ENCODE measurements at regions not wholly inside any gene's neighbourhood (a gene's known extent, or its start where the extent isn't known, plus 50 kb on each side); places are given as distances from the start of the nearest gene placed in this dataset.

GRCh38 chr5:82850393-82850792 is 226.8 kb downstream of the TMEM167A start:
- DNase-seq (ENCODE audit: low read depth), result no peak

- no peak for DNase-seq (ENCODE audit: low read depth)
Measured at GRCh38 chr5:82849885-82850284, 227.3 kb downstream of the TMEM167A start.

GRCh38 chr5:82847562-82847961 is 229.6 kb downstream of the TMEM167A start:
- no peak for DNase-seq (ENCODE audit: low read depth)

- no peak for DNase-seq (ENCODE audit: low read depth)
Measured at GRCh38 chr5:82839881-82840280, 237.3 kb downstream of the TMEM167A start.

- no peak for DNase-seq (ENCODE audit: low read depth)
Measured at GRCh38 chr5:82835488-82835887, 241.7 kb downstream of the TMEM167A start.

GRCh38 chr5:82834151-82834550 is 243.0 kb downstream of the TMEM167A start:
- DNase-seq (ENCODE audit: low read depth), result no peak

GRCh38 chr5:82833277-82833676 is 243.9 kb downstream of the TMEM167A start:
- DNase-seq (ENCODE audit: low read depth), result no peak

GRCh38 chr5:82832445-82832844 is 244.7 kb downstream of the TMEM167A start:
- no peak for DNase-seq (ENCODE audit: low read depth)

GRCh38 chr5:82828211-82828610 is 249.0 kb downstream of the TMEM167A start:
- no peak for DNase-seq (ENCODE audit: low read depth)

GRCh38 chr5:82827651-82828050 is 249.5 kb downstream of the TMEM167A start:
- DNase-seq (ENCODE audit: low read depth), result no peak

- DNase-seq (ENCODE audit: low read depth), result no peak
Measured at GRCh38 chr5:82822634-82822927, 254.6 kb downstream of the TMEM167A start.

- no peak for DNase-seq (ENCODE audit: low read depth)
Measured at GRCh38 chr5:82821846-82822633, 255.2 kb downstream of the TMEM167A start.

GRCh38 chr5:82820961-82821845 is 256.0 kb downstream of the TMEM167A start:
- no peak for DNase-seq (ENCODE audit: low read depth)

- DNase-seq (ENCODE audit: low read depth), result no peak
Measured at GRCh38 chr5:82820188-82820587, 257.0 kb downstream of the TMEM167A start.

- no peak for DNase-seq (ENCODE audit: low read depth)
Measured at GRCh38 chr5:82817897-82818676, 259.1 kb downstream of the TMEM167A start.

GRCh38 chr5:82816926-82817325 is 260.3 kb downstream of the TMEM167A start:
- no peak for DNase-seq (ENCODE audit: low read depth)

GRCh38 chr5:82815871-82816270 is 261.3 kb downstream of the TMEM167A start:
- no peak for DNase-seq (ENCODE audit: low read depth)

GRCh38 chr5:82813861-82814260 is 263.3 kb downstream of the TMEM167A start:
- no peak for DNase-seq (ENCODE audit: low read depth)

GRCh38 chr5:82812575-82812974 is 264.6 kb downstream of the TMEM167A start:
- DNase-seq (ENCODE audit: low read depth), result no peak

GRCh38 chr5:82811490-82811889 is 265.7 kb downstream of the TMEM167A start:
- DNase-seq (ENCODE audit: low read depth), result no peak

- DNase-seq (ENCODE audit: low read depth), result no peak
Measured at GRCh38 chr5:82809420-82810143, 267.6 kb downstream of the TMEM167A start.

- DNase-seq (ENCODE audit: low read depth), result no peak
Measured at GRCh38 chr5:82808960-82809359, 268.2 kb downstream of the TMEM167A start.
